ENCODE measurements at regions not wholly inside any gene's neighbourhood (a gene's known extent, or its start where the extent isn't known, plus 50 kb on each side); places are given as distances from the start of the nearest gene placed in this dataset.

DNA sequence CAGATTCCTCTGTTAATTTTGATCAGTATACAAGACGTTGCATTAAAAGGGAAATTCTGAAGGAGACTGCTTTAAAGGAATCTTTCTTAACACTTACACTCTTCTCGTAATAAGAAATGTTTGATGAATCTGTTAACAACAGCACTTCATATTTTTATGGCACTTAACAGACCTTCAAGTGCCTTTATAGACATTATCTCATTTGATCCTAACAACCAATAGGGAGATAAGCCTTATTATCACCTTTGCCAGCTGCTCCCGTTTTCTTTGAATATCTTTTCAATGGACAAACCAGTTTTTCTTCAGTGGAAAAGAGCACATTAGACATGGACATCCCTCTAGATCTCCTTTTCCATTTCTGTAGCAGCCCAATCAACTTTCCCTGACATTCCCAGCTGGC is 653.0 kb upstream of the FAM98A start:
- ChIA-PET POLR2A (interaction anchor here (1.0 kb wide), 1 partner anchor 9 kb away, joined by 5 read pairs; no protein-coding TSS in a partner anchor), CTCF (ENCODE audit: unreplicated experiment) (no interaction called here)
- Histone ChIP-seq H3K36me3 (ENCODE audit: insufficient read depth, low read length) (no peaks in the 10 kb centered on the region), H3K79me2 (ENCODE audit: insufficient read depth, low read depth, low read length) (no peaks in the 10 kb centered on the region), H3K9me3 (ENCODE audit: low read length) (no peaks in the 10 kb centered on the region), H4K20me1 (ENCODE audit: insufficient read depth, low read length) (no peaks in the 10 kb centered on the region), H3K4me1 (ENCODE audit: insufficient read depth, low read length, poor library complexity, severe bottlenecking) (no peaks in the 10 kb centered on the region), H3K4me2 (ENCODE audit: low read length) (no peak overlapping the region), H2AFZ (ENCODE audit: low read length) (no peak overlapping the region), H3K9me2 (ENCODE audit: insufficient read depth, low read length) (no peaks in the 10 kb centered on the region), H3K4me3 (ENCODE audit: low read depth, low read length, poor library complexity, severe bottlenecking) (no peak overlapping the region), H3K27ac (ENCODE audit: low read depth, low read length, poor library complexity, severe bottlenecking) (no peak overlapping the region)
- no TSS peak for BruUV-seq (replicated peaks)
- TF ChIP-seq EZH2phosphoT487 (IDR thresholded peaks at IDR 0.05; ENCODE audit: borderline replicate concordance, low read depth, low read length) = no peak
- TF ChIP-seq, protein P1, sequence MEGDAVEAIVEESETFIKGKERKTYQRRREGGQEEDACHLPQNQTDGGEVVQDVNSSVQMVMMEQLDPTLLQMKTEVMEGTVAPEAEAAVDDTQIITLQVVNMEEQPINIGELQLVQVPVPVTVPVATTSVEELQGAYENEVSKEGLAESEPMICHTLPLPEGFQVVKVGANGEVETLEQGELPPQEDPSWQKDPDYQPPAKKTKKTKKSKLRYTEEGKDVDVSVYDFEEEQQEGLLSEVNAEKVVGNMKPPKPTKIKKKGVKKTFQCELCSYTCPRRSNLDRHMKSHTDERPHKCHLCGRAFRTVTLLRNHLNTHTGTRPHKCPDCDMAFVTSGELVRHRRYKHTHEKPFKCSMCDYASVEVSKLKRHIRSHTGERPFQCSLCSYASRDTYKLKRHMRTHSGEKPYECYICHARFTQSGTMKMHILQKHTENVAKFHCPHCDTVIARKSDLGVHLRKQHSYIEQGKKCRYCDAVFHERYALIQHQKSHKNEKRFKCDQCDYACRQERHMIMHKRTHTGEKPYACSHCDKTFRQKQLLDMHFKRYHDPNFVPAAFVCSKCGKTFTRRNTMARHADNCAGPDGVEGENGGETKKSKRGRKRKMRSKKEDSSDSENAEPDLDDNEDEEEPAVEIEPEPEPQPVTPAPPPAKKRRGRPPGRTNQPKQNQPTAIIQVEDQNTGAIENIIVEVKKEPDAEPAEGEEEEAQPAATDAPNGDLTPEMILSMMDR (conservative IDR thresholded peaks at IDR 0.05; ENCODE audit: low read length) = no peak
- intact Hi-C loops (cut with micrococcal nuclease; ENCODE audit: unreplicated experiment) = no loop called here
- DNase-seq (ENCODE audit: low spot score) = no peak

DNA sequence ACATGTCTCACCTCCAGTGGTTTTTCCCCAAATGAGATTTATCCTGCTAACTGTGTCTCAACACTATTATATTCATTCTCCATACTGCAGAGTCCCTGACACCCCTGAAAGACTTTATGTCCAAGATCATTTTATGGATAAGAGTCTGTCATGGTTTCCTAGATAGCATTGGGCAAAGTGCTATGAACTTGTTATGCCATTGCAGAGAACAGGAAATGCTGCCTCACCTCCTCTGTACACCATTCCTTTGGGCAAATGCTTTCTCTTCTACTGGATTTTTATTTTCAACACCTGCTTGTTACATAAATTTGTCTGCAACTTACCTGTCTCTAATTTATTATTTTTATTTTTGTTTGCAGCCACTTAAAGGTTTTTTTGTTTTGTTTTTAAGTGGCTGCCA is 652.5 kb upstream of the FAM98A start:
- Histone ChIP-seq H3K4me3 (ENCODE audit: low read depth, low read length, poor library complexity, severe bottlenecking) (no peak overlapping the region), H2AFZ (ENCODE audit: low read length) (no peak overlapping the region), H3K36me3 (ENCODE audit: insufficient read depth, low read length) (no peaks in the 10 kb centered on the region), H3K4me2 (ENCODE audit: low read length) (no peak overlapping the region), H3K27ac (ENCODE audit: low read depth, low read length, poor library complexity, severe bottlenecking) (no peak overlapping the region), H3K9me3 (ENCODE audit: low read length) (no peaks in the 10 kb centered on the region), H3K9me2 (ENCODE audit: insufficient read depth, low read length) (no peaks in the 10 kb centered on the region), H4K20me1 (ENCODE audit: insufficient read depth, low read length) (no peaks in the 10 kb centered on the region), H3K79me2 (ENCODE audit: insufficient read depth, low read depth, low read length) (no peaks in the 10 kb centered on the region), H3K4me1 (ENCODE audit: insufficient read depth, low read length, poor library complexity, severe bottlenecking) (no peaks in the 10 kb centered on the region)
- DNase-seq (ENCODE audit: low spot score) = no peak
- ChIA-PET POLR2A (no interaction called here), CTCF (ENCODE audit: unreplicated experiment) (no interaction called here)
- BruUV-seq (replicated peaks) = no TSS peak
- TF ChIP-seq, protein P1 (conservative IDR thresholded peaks at IDR 0.05; ENCODE audit: low read length) = no peak
- no peak for TF ChIP-seq EZH2phosphoT487 (IDR thresholded peaks at IDR 0.05; ENCODE audit: borderline replicate concordance, low read depth, low read length)
- intact Hi-C loops (cut with micrococcal nuclease; ENCODE audit: unreplicated experiment) = no loop called here

DNA sequence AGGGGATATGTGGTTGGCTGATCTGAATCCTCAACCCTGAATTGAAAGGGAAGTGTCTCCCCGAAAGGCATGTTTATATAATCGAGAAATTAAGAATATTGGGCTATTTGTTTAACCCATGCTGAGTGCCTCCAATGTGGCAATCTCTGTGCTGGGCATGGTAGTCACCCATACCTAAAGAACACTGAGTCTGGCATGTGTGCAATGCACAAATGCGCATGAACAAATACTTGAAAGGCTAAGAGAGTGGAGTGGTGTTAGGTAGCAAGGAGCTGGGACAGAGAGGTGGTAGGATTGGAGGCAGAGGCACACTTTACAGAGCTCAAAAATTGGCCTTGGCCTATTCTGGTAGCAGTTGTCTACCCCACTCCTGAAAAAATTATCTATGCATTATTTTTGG is 645.1 kb upstream of the FAM98A start:
- no peaks in the 10 kb centered on the region for H3K9me3 ChIP-seq (ENCODE audit: low read length)
- no TSS peak for BruUV-seq (replicated peaks)

More for the DNA sequence above, 645.1 kb upstream of the FAM98A start:
- no peak overlapping the region for H3K27ac ChIP-seq (ENCODE audit: low read depth, low read length, poor library complexity, severe bottlenecking)
- no peak for TF ChIP-seq EZH2phosphoT487 (IDR thresholded peaks at IDR 0.05; ENCODE audit: borderline replicate concordance, low read depth, low read length)
- TF ChIP-seq, protein P1 (conservative IDR thresholded peaks at IDR 0.05; ENCODE audit: low read length) = no peak
- POLR2A ChIA-PET = no interaction called here
- no peaks in the 10 kb centered on the region for H3K4me1 ChIP-seq (ENCODE audit: insufficient read depth, low read length, poor library complexity, severe bottlenecking)
- H3K79me2 ChIP-seq (ENCODE audit: insufficient read depth, low read depth, low read length) = no peaks in the 10 kb centered on the region
- DNase-seq (ENCODE audit: low spot score) = no peak
- H3K36me3 ChIP-seq (ENCODE audit: insufficient read depth, low read length) = no peaks in the 10 kb centered on the region
- no peaks in the 10 kb centered on the region for H3K9me2 ChIP-seq (ENCODE audit: insufficient read depth, low read length)
- no peak overlapping the region for H3K4me3 ChIP-seq (ENCODE audit: low read depth, low read length, poor library complexity, severe bottlenecking)
- CTCF ChIA-PET (ENCODE audit: unreplicated experiment) = no interaction called here
- H2AFZ ChIP-seq (ENCODE audit: low read length) = no peak overlapping the region
- intact Hi-C loops (cut with micrococcal nuclease; ENCODE audit: unreplicated experiment) = no loop called here
- no peaks in the 10 kb centered on the region for H4K20me1 ChIP-seq (ENCODE audit: insufficient read depth, low read length)
- no peak overlapping the region for H3K4me2 ChIP-seq (ENCODE audit: low read length)

Measured in OCI-LY7 (cell line).